ENCODE measurements at regions not wholly inside any gene's neighbourhood (a gene's known extent, or its start where the extent isn't known, plus 50 kb on each side); places are given as distances from the start of the nearest gene placed in this dataset.

- H3K14ac ChIP-seq (replicated peaks; ENCODE audit: low read depth, low read length): no peak overlapping the region
- no peak overlapping the region for H3K4me3 ChIP-seq (ENCODE audit: insufficient read depth, low read depth, low read length)
- no peak overlapping the region for H3K4ac ChIP-seq (ENCODE audit: low read depth, low read length)
- no peak overlapping the region for H4K8ac ChIP-seq (ENCODE audit: low read depth in 2 of 2, low read length in 2 of 2)
- no peaks in the 10 kb centered on the region for H3K36me3 ChIP-seq (ENCODE audit: control insufficient read depth, insufficient read depth, low read length)
- H4K5ac ChIP-seq (ENCODE audit: low read depth, low read length): no peak overlapping the region
- H3K27ac ChIP-seq (ENCODE audit: insufficient read depth, low read length): no peak overlapping the region
- TF ChIP-seq CEBPB (IDR thresholded peaks at IDR 0.05; ENCODE audit: low read depth, low read length) (no peak), MXI1 (IDR thresholded peaks at IDR 0.05; ENCODE audit: borderline replicate concordance, low read depth, low read length) (no peak), CTCF (conservative IDR thresholded peaks at IDR 0.05; ENCODE audit: low read depth, low read length) (no peak), POLR2A (IDR thresholded peaks at IDR 0.05; ENCODE audit: low read depth, low read length) (no peak), MAZ (IDR thresholded peaks at IDR 0.05; ENCODE audit: borderline replicate concordance, low read depth, low read length) (no peak), FOS (IDR thresholded peaks at IDR 0.05; ENCODE audit: low read depth, low read length) (no peak), BHLHE40 (IDR thresholded peaks at IDR 0.05; ENCODE audit: low read depth, low read length) (no peak), NFE2L2 (IDR thresholded peaks at IDR 0.05; ENCODE audit: low read depth, low read length) (no peak), RFX5 (IDR thresholded peaks at IDR 0.05; ENCODE audit: low read depth, low read length) (no peak), ELK1 (IDR thresholded peaks at IDR 0.05; ENCODE audit: borderline replicate concordance, low read depth, low read length) (no peak), CHD1 (IDR thresholded peaks at IDR 0.05; ENCODE audit: low read depth, low read length) (no peak), MAFK (IDR thresholded peaks at IDR 0.05; ENCODE audit: low read depth, low read length) (no peak), USF2 (IDR thresholded peaks at IDR 0.05; ENCODE audit: low read depth, low read length) (no peak)
- H3K27me3 ChIP-seq (ENCODE audit: control insufficient read depth, insufficient read depth, low read length): no peaks in the 10 kb centered on the region
- no peak overlapping the region for H3K56ac ChIP-seq (ENCODE audit: extremely low read depth, insufficient read depth, low read length)
- no peak overlapping the region for H2AK5ac ChIP-seq (ENCODE audit: low read depth, low read length)
- dilution Hi-C loops (cut with HindIII; ENCODE audit: low sequenced_read_pairs, unreplicated experiment): no loop called here
- H3K4me1 ChIP-seq (ENCODE audit: control insufficient read depth, insufficient read depth, low read length): no peaks in the 10 kb centered on the region
- H4K20me1 ChIP-seq (ENCODE audit: insufficient read depth, low read length): no peaks in the 10 kb centered on the region
- WGBS, 2 experiments (ENCODE audit: extremely low coverage in 2 of 2, insufficient read length in 1 of 2): no CpG with 5 or more reads among the region's 4 CpGs
- H3K79me1 ChIP-seq (ENCODE audit: low read depth in 1 of 2, low read length in 2 of 2): no peaks in the 10 kb centered on the region
- H2BK120ac ChIP-seq (ENCODE audit: low read depth, low read length): no peak overlapping the region
- H3K4me2 ChIP-seq (ENCODE audit: low read depth, low read length): no peak overlapping the region
- no TSS peak for BruUV-seq (replicated peaks)
- H4K91ac ChIP-seq (ENCODE audit: insufficient read depth, low read depth, low read length): no peak overlapping the region
- H2AFZ ChIP-seq (replicated peaks; ENCODE audit: low read length, poor library complexity): no peak overlapping the region
- no peak overlapping the region for H2AK9ac ChIP-seq (replicated peaks; ENCODE audit: low read depth, low read length, poor library complexity)
- H3K23ac ChIP-seq (ENCODE audit: low read depth, low read length): no peak overlapping the region
- DNase-seq (no peak), ATAC-seq (ENCODE audit: low read depth) (no peak)
- no peak overlapping the region for H3K18ac ChIP-seq (ENCODE audit: low read depth, low read length)
- no peaks in the 10 kb centered on the region for H3K9me3 ChIP-seq (ENCODE audit: control insufficient read depth, insufficient read depth, low read length)
- no peak overlapping the region for H3K9ac ChIP-seq (ENCODE audit: low read depth, low read length)
- ChIA-PET POLR2A (ENCODE audit: unreplicated experiment) (no interaction called here), CTCF (interaction anchor here (0.5 kb wide), 1 partner anchor 77 kb away, joined by 3 read pairs; no protein-coding TSS in a partner anchor)
- H3K9me1 ChIP-seq (ENCODE audit: insufficient read depth, low read length): peaks cover 3% of the 10 kb centered on the region; the same call in 1 of the 2 replicates
- H2BK5ac ChIP-seq (ENCODE audit: low read depth, low read length, poor library complexity, severe bottlenecking): no peak overlapping the region
- H2BK15ac ChIP-seq (ENCODE audit: low read depth, low read length): no peak overlapping the region
- in situ Hi-C loops (cut with MboI; ENCODE audit: low sequenced_read_pairs): no loop called here
- no peak overlapping the region for H2BK20ac ChIP-seq (ENCODE audit: low read depth, low read length)
- intact Hi-C loops (cut with micrococcal nuclease): no loop called here
Measured at GRCh38 chr2:181397331-181397730, 59.9 kb upstream of the ITGA4 start.
